ENCODE measurements at regions not wholly inside any gene's neighbourhood (a gene's known extent, or its start where the extent isn't known, plus 50 kb on each side); places are given as distances from the start of the nearest gene placed in this dataset.
"Not testable (repeated sequence)": the region's sequence is repeated elsewhere in the genome, so short reads cannot be mapped to it uniquely, and the experiment has no call there.

DNA sequence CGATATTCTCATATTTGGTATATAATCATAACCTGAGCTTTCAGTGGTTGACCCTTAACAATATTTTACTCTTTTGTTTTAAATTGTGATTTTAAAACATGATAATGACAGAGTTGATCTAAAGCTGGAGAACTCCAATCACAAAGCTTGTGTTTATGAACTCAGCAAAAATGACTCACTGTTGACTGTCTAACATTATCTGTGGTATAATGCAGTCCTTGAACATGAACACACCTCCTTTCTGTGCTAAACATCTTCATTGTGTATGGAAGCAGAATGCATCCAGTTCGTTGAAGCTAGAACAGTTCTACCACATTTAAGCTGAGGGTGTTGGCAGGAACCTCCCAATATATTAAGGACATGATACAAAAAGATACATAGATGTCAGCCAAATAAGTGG is 1030.2 kb upstream of the SEMA6A start:
- ATAC-seq (no peak), DNase-seq (no peak)
- no peaks in the 10 kb centered on the region for H3K4me1 Mint-ChIP-seq
- TF ChIP-seq CTCF (IDR thresholded peaks at IDR 0.05) = no peak
- WGBS (ENCODE audit: insufficient coverage) = 50% methylated on average over 1 of the region's 2 CpGs
- no peak overlapping the region for H3K4me3 Mint-ChIP-seq
- Histone ChIP-seq H3K4me3 (ENCODE audit: low read length) (no peak overlapping the region), H3K27ac (ENCODE audit: low read length) (no peak overlapping the region), H3K27me3 (ENCODE audit: control insufficient read depth, insufficient read depth, low read length) (no peaks in the 10 kb centered on the region), H3K4me1 (ENCODE audit: control insufficient read depth, insufficient read depth, low read length) (no peaks in the 10 kb centered on the region), H3K36me3 (ENCODE audit: control insufficient read depth, insufficient read depth, low read length) (no peaks in the 10 kb centered on the region), H3K9me3 (ENCODE audit: control insufficient read depth, insufficient read depth, low read length) (peaks cover 2% of the 10 kb centered on the region)
- no peaks in the 10 kb centered on the region for H3K27me3 Mint-ChIP-seq (ENCODE audit: low read depth in 2 of 2)
- no peak overlapping the region for H3K27ac Mint-ChIP-seq
- H3K36me3 Mint-ChIP-seq = no peaks in the 10 kb centered on the region
- intact Hi-C loops (cut with micrococcal nuclease) = no loop called here
- peaks cover 6 to 13% of the 10 kb centered on the region in 2 donors for H3K9me3 Mint-ChIP-seq

- intact Hi-C loops (cut with micrococcal nuclease); H3K36me3 Mint-ChIP-seq; DNase-seq; H3K27ac ChIP-seq (ENCODE audit: low read length); H3K36me3 ChIP-seq (ENCODE audit: control insufficient read depth, insufficient read depth, low read length); H3K4me1 Mint-ChIP-seq; H3K4me1 ChIP-seq (ENCODE audit: control insufficient read depth, insufficient read depth, low read length); H3K27ac Mint-ChIP-seq; H3K4me3 ChIP-seq (ENCODE audit: low read length); H3K9me3 ChIP-seq (ENCODE audit: control insufficient read depth, insufficient read depth, low read length); H3K27me3 ChIP-seq (ENCODE audit: control insufficient read depth, insufficient read depth, low read length); H3K27me3 Mint-ChIP-seq (ENCODE audit: low read depth in 2 of 2); ATAC-seq; H3K4me3 Mint-ChIP-seq: not testable (repeated sequence)
- WGBS (ENCODE audit: insufficient coverage) = 98% methylated on average over 26 of the region's 36 CpGs
- H3K9me3 Mint-ChIP-seq = peaks cover 5 to 16% of the 10 kb centered on the region in 2 donors
Measured at GRCh38 chr5:117599811-117600210, 1025.2 kb upstream of the SEMA6A start.

DNA sequence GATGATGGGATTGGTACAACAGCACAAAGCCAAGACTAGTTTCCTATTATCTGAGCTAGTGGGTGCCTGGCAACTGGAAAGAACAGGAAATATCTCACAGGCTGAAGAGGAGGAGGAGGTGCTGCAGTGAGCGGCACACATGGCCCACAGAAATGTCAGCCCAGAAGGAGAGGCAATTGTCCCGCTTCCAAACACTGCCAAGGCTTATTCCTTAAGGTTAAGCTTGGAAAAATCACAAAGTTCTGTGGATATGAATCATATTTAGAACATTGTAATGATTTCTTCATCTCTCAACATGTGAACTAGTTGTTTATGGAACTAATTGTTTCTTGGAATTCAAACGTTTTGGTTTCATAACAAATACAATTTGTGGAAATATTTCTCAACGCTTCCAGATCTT is 1019.5 kb upstream of the SEMA6A start:
- H3K36me3 ChIP-seq (ENCODE audit: control insufficient read depth, insufficient read depth, low read length) = no peaks in the 10 kb centered on the region

GRCh38 chr5:117590944-117591343 is 1016.3 kb upstream of the SEMA6A start:
- Mint-ChIP-seq H3K27me3 (ENCODE audit: low read depth in 2 of 2) (no peaks in the 10 kb centered on the region), H3K4me3 (no peak overlapping the region), H3K4me1 (no peaks in the 10 kb centered on the region), H3K36me3 (no peaks in the 10 kb centered on the region), H3K9me3 (peaks cover 11 to 18% of the 10 kb centered on the region in 2 donors), H3K27ac (no peak overlapping the region)
- Histone ChIP-seq H3K4me3 (ENCODE audit: low read length) (no peak overlapping the region), H3K9me3 (ENCODE audit: control insufficient read depth, insufficient read depth, low read length) (no peaks in the 10 kb centered on the region), H3K27me3 (ENCODE audit: control insufficient read depth, insufficient read depth, low read length) (no peaks in the 10 kb centered on the region), H3K27ac (ENCODE audit: low read length) (no peak overlapping the region), H3K4me1 (ENCODE audit: control insufficient read depth, insufficient read depth, low read length) (no peaks in the 10 kb centered on the region), H3K36me3 (ENCODE audit: control insufficient read depth, insufficient read depth, low read length) (no peaks in the 10 kb centered on the region)
- no peak for TF ChIP-seq CTCF (IDR thresholded peaks at IDR 0.05)
- no CpG with 5 or more reads among the region's 1 CpG for WGBS (ENCODE audit: insufficient coverage)
- DNase-seq = no peak
- intact Hi-C loops (cut with micrococcal nuclease) = no loop called here
- no peak for ATAC-seq

More for the DNA sequence above, 1019.5 kb upstream of the SEMA6A start:
- no peak overlapping the region for H3K27ac Mint-ChIP-seq
- no peak overlapping the region for H3K4me3 Mint-ChIP-seq
- Histone ChIP-seq H3K27ac (ENCODE audit: low read length) (no peak overlapping the region), H3K4me1 (ENCODE audit: control insufficient read depth, insufficient read depth, low read length) (no peaks in the 10 kb centered on the region), H3K4me3 (ENCODE audit: low read length) (no peak overlapping the region), H3K27me3 (ENCODE audit: control insufficient read depth, insufficient read depth, low read length) (no peaks in the 10 kb centered on the region), H3K9me3 (ENCODE audit: control insufficient read depth, insufficient read depth, low read length) (no peaks in the 10 kb centered on the region)
- DNase-seq (no peak), ATAC-seq (no peak)
- WGBS (ENCODE audit: insufficient coverage) = 67% methylated on average over 2 of the region's 4 CpGs
- H3K36me3 Mint-ChIP-seq = peaks cover 4% of the 10 kb centered on the region
- intact Hi-C loops (cut with micrococcal nuclease) = no loop called here
- no peaks in the 10 kb centered on the region for H3K4me1 Mint-ChIP-seq
- no peak for TF ChIP-seq CTCF (IDR thresholded peaks at IDR 0.05)
- peaks cover 14 to 15% of the 10 kb centered on the region in 2 donors for H3K9me3 Mint-ChIP-seq
- H3K27me3 Mint-ChIP-seq (ENCODE audit: low read depth in 2 of 2) = no peaks in the 10 kb centered on the region
